ENCODE measurements at regions not wholly inside any gene's neighbourhood (a gene's known extent, or its start where the extent isn't known, plus 50 kb on each side); places are given as distances from the start of the nearest gene placed in this dataset.

DNA sequence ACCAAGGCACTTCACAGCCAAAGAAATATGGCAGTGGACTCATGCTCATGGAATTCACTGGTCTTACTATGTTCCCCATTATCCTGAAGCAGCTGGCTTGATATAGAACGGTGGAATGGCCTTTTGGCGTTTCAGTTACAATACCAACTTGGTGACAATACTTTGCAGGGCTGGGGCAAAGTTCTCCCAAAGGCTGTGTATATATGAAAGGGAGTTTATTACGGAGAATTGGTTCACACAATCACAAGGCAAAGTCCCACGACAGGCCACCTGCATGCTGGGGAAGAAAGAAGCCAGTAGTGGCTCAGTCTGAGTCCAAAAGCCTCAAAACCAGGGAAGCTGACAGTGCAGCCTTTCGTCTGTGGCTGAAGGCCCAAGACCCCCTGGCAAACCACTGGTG lies 50.8 kb upstream of the SMARCAD1 start:
- ATAC-seq (no peak), DNase-seq (no peak)
- Mint-ChIP-seq H3K27ac (no peak overlapping the region), H3K27me3 (no peaks in the 10 kb centered on the region), H3K4me1 (ENCODE audit: low read depth) (peaks cover 3% of the 10 kb centered on the region), H3K36me3 (ENCODE audit: low read depth) (no peaks in the 10 kb centered on the region), H3K4me3 (no peak overlapping the region), H3K9me3 (no peaks in the 10 kb centered on the region)
- ChIA-PET POLR2A (no interaction called here), CTCF (no interaction called here)
- TF ChIP-seq, protein P1, sequence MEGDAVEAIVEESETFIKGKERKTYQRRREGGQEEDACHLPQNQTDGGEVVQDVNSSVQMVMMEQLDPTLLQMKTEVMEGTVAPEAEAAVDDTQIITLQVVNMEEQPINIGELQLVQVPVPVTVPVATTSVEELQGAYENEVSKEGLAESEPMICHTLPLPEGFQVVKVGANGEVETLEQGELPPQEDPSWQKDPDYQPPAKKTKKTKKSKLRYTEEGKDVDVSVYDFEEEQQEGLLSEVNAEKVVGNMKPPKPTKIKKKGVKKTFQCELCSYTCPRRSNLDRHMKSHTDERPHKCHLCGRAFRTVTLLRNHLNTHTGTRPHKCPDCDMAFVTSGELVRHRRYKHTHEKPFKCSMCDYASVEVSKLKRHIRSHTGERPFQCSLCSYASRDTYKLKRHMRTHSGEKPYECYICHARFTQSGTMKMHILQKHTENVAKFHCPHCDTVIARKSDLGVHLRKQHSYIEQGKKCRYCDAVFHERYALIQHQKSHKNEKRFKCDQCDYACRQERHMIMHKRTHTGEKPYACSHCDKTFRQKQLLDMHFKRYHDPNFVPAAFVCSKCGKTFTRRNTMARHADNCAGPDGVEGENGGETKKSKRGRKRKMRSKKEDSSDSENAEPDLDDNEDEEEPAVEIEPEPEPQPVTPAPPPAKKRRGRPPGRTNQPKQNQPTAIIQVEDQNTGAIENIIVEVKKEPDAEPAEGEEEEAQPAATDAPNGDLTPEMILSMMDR (IDR thresholded peaks at IDR 0.05): no peak
- intact Hi-C loops (cut with micrococcal nuclease): no loop called here
